ENCODE measurements at regions not wholly inside any gene's neighbourhood (a gene's known extent, or its start where the extent isn't known, plus 50 kb on each side); places are given as distances from the start of the nearest gene placed in this dataset.

DNA sequence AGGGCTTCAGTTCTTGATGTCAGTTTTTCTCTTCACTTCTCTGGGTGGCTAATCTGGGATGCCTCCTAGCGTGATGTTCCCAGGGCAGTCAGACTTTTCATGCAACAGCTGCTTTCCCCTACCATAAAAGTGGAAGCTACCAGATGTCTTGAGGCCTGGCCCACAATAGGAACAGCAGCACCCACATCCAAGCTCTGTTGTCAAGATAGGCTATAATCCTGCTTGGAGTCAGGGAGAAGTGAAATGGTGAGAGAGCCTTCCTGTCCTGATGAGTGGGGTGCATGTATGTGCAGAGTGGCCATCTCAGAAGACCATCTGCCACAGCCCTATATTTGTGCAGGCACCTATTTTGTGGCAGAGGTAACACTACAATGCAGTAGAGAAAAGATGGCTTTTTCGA is 108.0 kb downstream of the HTR5A start:
- no peak overlapping the region for H3K9ac ChIP-seq (ENCODE audit: low read length)
- H3K36me3 ChIP-seq (ENCODE audit: control insufficient read depth in 1 of 2, insufficient read depth in 2 of 2, low read length in 2 of 2), result no peaks in the 10 kb centered on the region
- H3K4me2 ChIP-seq (ENCODE audit: low read length), result no peak overlapping the region
- no peak for ATAC-seq
- no peak overlapping the region for H3K27ac ChIP-seq (ENCODE audit: low read depth, low read length)
- TF ChIP-seq EZH2 (IDR thresholded peaks at IDR 0.05), result no peak
- TF ChIP-seq CEBPB (IDR thresholded peaks at IDR 0.05; ENCODE audit: low read depth), result no peak
- TF ChIP-seq, protein P1, sequence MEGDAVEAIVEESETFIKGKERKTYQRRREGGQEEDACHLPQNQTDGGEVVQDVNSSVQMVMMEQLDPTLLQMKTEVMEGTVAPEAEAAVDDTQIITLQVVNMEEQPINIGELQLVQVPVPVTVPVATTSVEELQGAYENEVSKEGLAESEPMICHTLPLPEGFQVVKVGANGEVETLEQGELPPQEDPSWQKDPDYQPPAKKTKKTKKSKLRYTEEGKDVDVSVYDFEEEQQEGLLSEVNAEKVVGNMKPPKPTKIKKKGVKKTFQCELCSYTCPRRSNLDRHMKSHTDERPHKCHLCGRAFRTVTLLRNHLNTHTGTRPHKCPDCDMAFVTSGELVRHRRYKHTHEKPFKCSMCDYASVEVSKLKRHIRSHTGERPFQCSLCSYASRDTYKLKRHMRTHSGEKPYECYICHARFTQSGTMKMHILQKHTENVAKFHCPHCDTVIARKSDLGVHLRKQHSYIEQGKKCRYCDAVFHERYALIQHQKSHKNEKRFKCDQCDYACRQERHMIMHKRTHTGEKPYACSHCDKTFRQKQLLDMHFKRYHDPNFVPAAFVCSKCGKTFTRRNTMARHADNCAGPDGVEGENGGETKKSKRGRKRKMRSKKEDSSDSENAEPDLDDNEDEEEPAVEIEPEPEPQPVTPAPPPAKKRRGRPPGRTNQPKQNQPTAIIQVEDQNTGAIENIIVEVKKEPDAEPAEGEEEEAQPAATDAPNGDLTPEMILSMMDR (IDR thresholded peaks at IDR 0.05 in 2 of 3, conservative IDR thresholded peaks at IDR 0.05 in 1 of 3; ENCODE audit: borderline replicate concordance in 1 of 3, insufficient read depth in 1 of 3, low read depth in 2 of 3, low read length in 2 of 3), result no peak
- no peak for TF ChIP-seq EZH2phosphoT487 (IDR thresholded peaks at IDR 0.05; ENCODE audit: borderline replicate concordance)
- TF ChIP-seq EGR1 (IDR thresholded peaks at IDR 0.05; ENCODE audit: low read depth), result no peak
- TF ChIP-seq, protein P2, sequence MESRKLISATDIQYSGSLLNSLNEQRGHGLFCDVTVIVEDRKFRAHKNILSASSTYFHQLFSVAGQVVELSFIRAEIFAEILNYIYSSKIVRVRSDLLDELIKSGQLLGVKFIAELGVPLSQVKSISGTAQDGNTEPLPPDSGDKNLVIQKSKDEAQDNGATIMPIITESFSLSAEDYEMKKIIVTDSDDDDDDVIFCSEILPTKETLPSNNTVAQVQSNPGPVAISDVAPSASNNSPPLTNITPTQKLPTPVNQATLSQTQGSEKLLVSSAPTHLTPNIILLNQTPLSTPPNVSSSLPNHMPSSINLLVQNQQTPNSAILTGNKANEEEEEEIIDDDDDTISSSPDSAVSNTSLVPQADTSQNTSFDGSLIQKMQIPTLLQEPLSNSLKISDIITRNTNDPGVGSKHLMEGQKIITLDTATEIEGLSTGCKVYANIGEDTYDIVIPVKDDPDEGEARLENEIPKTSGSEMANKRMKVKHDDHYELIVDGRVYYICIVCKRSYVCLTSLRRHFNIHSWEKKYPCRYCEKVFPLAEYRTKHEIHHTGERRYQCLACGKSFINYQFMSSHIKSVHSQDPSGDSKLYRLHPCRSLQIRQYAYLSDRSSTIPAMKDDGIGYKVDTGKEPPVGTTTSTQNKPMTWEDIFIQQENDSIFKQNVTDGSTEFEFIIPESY (IDR thresholded peaks at IDR 0.05; ENCODE audit: extremely low read depth, insufficient replicate concordance, low read length), result no peak
- TF ChIP-seq, protein P3, sequence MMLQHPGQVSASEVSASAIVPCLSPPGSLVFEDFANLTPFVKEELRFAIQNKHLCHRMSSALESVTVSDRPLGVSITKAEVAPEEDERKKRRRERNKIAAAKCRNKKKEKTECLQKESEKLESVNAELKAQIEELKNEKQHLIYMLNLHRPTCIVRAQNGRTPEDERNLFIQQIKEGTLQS (IDR thresholded peaks at IDR 0.05), result no peak
- TF ChIP-seq CBX3 (IDR thresholded peaks at IDR 0.05; ENCODE audit: low read depth), result no peak
- TF ChIP-seq ZNF274 (IDR thresholded peaks at IDR 0.05; ENCODE audit: low read depth, low read length), result no peak
- no peak for TF ChIP-seq JUND (IDR thresholded peaks at IDR 0.05)
- TF ChIP-seq FOSL1 (IDR thresholded peaks at IDR 0.05; ENCODE audit: low read depth), result no peak
- TF ChIP-seq SRF (IDR thresholded peaks at IDR 0.05; ENCODE audit: low read depth), result no peak
- TF ChIP-seq, protein P4, sequence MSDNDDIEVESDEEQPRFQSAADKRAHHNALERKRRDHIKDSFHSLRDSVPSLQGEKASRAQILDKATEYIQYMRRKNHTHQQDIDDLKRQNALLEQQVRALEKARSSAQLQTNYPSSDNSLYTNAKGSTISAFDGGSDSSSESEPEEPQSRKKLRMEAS (IDR thresholded peaks at IDR 0.05), result no peak
- no peak for TF ChIP-seq ELF1 (IDR thresholded peaks at IDR 0.05; ENCODE audit: borderline replicate concordance, low read depth)
- TF ChIP-seq, protein P5, sequence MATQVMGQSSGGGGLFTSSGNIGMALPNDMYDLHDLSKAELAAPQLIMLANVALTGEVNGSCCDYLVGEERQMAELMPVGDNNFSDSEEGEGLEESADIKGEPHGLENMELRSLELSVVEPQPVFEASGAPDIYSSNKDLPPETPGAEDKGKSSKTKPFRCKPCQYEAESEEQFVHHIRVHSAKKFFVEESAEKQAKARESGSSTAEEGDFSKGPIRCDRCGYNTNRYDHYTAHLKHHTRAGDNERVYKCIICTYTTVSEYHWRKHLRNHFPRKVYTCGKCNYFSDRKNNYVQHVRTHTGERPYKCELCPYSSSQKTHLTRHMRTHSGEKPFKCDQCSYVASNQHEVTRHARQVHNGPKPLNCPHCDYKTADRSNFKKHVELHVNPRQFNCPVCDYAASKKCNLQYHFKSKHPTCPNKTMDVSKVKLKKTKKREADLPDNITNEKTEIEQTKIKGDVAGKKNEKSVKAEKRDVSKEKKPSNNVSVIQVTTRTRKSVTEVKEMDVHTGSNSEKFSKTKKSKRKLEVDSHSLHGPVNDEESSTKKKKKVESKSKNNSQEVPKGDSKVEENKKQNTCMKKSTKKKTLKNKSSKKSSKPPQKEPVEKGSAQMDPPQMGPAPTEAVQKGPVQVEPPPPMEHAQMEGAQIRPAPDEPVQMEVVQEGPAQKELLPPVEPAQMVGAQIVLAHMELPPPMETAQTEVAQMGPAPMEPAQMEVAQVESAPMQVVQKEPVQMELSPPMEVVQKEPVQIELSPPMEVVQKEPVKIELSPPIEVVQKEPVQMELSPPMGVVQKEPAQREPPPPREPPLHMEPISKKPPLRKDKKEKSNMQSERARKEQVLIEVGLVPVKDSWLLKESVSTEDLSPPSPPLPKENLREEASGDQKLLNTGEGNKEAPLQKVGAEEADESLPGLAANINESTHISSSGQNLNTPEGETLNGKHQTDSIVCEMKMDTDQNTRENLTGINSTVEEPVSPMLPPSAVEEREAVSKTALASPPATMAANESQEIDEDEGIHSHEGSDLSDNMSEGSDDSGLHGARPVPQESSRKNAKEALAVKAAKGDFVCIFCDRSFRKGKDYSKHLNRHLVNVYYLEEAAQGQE (IDR thresholded peaks at IDR 0.05; ENCODE audit: low read depth), result no peak
- TF ChIP-seq ZFX (IDR thresholded peaks at IDR 0.05), result no peak
- no peak for TF ChIP-seq YY1 (IDR thresholded peaks at IDR 0.05; ENCODE audit: extremely low read depth, insufficient replicate concordance, low read depth, low read length)
- TF ChIP-seq SP1 (IDR thresholded peaks at IDR 0.05; ENCODE audit: low read depth), result no peak
- TF ChIP-seq POLR2AphosphoS5 (IDR thresholded peaks at IDR 0.05; ENCODE audit: low read depth, low read length), result no peak
- H3K4me1 ChIP-seq (ENCODE audit: control insufficient read depth in 1 of 2, insufficient read depth in 2 of 2, low read length in 2 of 2), result no peaks in the 10 kb centered on the region
- H3K9me3 ChIP-seq (ENCODE audit: control insufficient read depth in 1 of 2, insufficient read depth in 1 of 2, low read depth in 1 of 2, low read length in 2 of 2), result peaks cover 0 to 12% of the 10 kb centered on the region in 2 experiments; a peak in 2 of 4 replicates
- RAD21 ChIA-PET (ENCODE audit: low non-redundant PET in 1 of 2, low total read pairs in 2 of 2, uncharacterized antibody in 2 of 2, unreplicated experiment in 2 of 2), result no interaction called here
- no peaks in the 10 kb centered on the region for H4K20me1 ChIP-seq (ENCODE audit: insufficient read depth)
- POLR2A ChIA-PET, result no interaction called here
- no peaks in the 10 kb centered on the region for H3K27me3 ChIP-seq (ENCODE audit: insufficient read depth, low read length)
- no peak overlapping the region for H3K4me3 ChIP-seq (replicated peaks in 1 of 2; ENCODE audit: low read depth in 1 of 2, low read length in 2 of 2)
- no peak for DNase-seq (ENCODE audit: low read depth, low spot score)
- BruUV-seq (replicated peaks), result no TSS peak
- no peak overlapping the region for H2AFZ ChIP-seq (ENCODE audit: low read depth, low read length, poor library complexity, severe bottlenecking)
- intact Hi-C loops (cut with micrococcal nuclease), result no loop called here
- H3K9me2 ChIP-seq (ENCODE audit: insufficient read depth), result no peaks in the 10 kb centered on the region
- no peaks in the 10 kb centered on the region for H3K79me2 ChIP-seq (ENCODE audit: insufficient read depth, low read length)
- CTCF ChIA-PET, result no interaction called here
